Subcutaneous abdominal adipose tissue (tissue), 5 donors: ENCODE measurements at regions not wholly inside any gene's neighbourhood (a gene's known extent, or its start where the extent isn't known, plus 50 kb on each side); places are given as distances from the start of the nearest gene placed in this dataset.

Source experiments
- H3K27ac ChIP-seq: one replicate; pipeline ENCODE4 v1.7.0; 2013; ENCODE audit warnings: low read depth, mild to moderate bottlenecking, inconsistent platforms, low read length, moderate library complexity
- H3K27me3 ChIP-seq, 5 donors: one replicate each; pipeline ENCODE4 v1.7.0; 2013; ENCODE audit warnings: low read length in 5 of 5, inconsistent platforms in 1 of 5; ENCODE audit not compliant: control insufficient read depth in 5 of 5, insufficient read depth in 4 of 5
- H3K36me3 ChIP-seq, 5 donors: one replicate each; pipeline ENCODE4 v1.7.0; 2013; ENCODE audit warnings: low read length in 5 of 5; ENCODE audit not compliant: control insufficient read depth in 5 of 5, insufficient read depth in 5 of 5
- H3K4me1 ChIP-seq, 5 donors: one replicate each; pipeline ENCODE4 v1.7.0; 2013; ENCODE audit warnings: low read length in 5 of 5, mild to moderate bottlenecking in 3 of 5, moderate library complexity in 1 of 5; ENCODE audit not compliant: control insufficient read depth in 5 of 5, insufficient read depth in 5 of 5
- H3K4me3 ChIP-seq, 5 donors: one replicate each; pipeline ENCODE4 v1.7.0; 2013; ENCODE audit warnings: low read length in 5 of 5, low read depth in 1 of 5
- H3K9ac ChIP-seq, 5 donors: one replicate each; pipeline ENCODE4 v1.7.0; 2013; ENCODE audit warnings: low read length in 5 of 5, mild to moderate bottlenecking in 4 of 5, moderate library complexity in 3 of 5
- H3K9me3 ChIP-seq, 5 donors: one replicate each; pipeline ENCODE4 v1.7.0; 2013; ENCODE audit warnings: low read length in 5 of 5; ENCODE audit not compliant: control insufficient read depth in 5 of 5
- donor health status: healthy.
- donor health status: healthy.
- donor health status: healthy.
- donor health status: healthy.
- donor health status: healthy.

DNA sequence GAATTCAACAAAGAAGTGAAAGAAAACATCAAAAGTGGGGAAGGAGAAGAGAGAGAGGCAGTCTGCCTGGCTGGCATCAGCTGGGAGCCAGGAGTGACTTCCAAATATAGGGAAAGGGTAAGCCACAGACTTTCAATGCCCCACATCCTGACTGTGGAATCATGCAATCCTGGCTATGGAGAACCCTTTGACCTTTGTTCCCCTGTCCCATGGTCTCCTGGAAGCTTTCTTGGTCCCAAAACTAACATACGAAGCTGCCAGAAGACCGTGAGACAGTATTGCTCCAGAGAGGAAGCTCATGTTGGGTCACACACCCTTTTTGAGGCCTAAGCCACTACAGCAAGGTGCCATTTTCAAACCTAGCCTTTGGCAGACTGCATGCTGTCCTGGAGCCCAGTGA is 665.5 kb downstream of the ELAVL2 start:
- no peak overlapping the region for H3K27ac ChIP-seq
- no peaks in the 10 kb centered on the region for H3K27me3 ChIP-seq
- no peak overlapping the region for H3K9ac ChIP-seq
- no peak overlapping the region for H3K4me3 ChIP-seq
- peaks cover 0 to 1% (median 0%) of the 10 kb centered on the region in 5 donors for H3K4me1 ChIP-seq
- peaks cover 0 to 7% (median 0%) of the 10 kb centered on the region in 5 donors for H3K9me3 ChIP-seq
- no peaks in the 10 kb centered on the region for H3K36me3 ChIP-seq

DNA sequence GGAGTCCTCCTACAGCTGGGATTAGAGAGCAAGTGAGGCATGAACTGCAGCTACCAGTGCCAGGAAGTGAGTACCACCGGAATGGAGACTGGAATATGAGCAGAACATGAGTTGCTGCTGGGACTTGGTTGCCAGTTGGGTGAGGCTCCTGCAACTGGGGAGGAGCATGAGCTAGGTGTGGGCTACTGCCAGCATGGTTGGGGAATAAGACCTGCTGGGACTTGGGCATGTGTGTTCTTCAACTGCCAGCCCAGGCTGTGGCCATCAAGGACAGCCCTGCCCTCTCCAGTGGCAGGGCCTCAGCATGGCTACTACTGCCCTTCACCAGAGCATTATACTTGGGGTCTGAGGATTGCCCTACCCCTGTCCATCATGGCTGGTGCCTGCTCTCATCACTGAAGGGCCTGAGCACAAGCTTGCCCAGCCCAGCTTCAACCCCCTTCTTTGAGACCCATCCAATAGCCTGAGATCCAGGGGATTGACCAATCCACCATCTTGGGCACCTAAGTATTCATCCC is 665.0 kb downstream of the ELAVL2 start:
- Histone ChIP-seq H3K27me3 (no peaks in the 10 kb centered on the region), H3K9ac (no peak overlapping the region), H3K36me3 (no peaks in the 10 kb centered on the region), H3K4me1 (peaks cover 0 to 1% (median 0%) of the 10 kb centered on the region in 5 donors), H3K4me3 (no peak overlapping the region), H3K9me3 (peaks cover 0 to 7% (median 0%) of the 10 kb centered on the region in 5 donors), H3K27ac (no peak overlapping the region)

DNA sequence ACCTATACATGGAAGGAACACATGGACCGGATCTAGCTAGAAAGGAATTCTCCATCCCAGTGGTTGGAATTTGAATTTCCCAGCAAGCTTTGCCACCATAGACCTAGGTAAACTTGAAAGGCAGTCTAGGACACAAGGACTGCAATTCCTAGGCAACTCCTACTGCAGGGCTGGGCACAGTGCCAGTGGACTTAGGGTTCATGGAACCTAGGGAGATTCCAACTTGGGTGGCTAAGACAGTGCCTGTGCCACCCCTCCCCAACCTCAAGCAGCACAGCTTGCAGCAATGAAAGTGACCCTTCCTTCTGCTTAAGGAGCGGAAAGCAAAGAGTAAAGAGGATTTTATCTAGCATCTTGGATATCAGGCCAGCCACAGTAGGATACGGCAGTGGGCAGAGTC is 663.3 kb downstream of the ELAVL2 start:
- Histone ChIP-seq H3K27me3 (no peaks in the 10 kb centered on the region), H3K4me3 (no peak overlapping the region), H3K4me1 (peaks cover 0 to 1% (median 0%) of the 10 kb centered on the region in 5 donors), H3K9ac (no peak overlapping the region), H3K9me3 (peaks cover 0 to 7% (median 0%) of the 10 kb centered on the region in 5 donors), H3K36me3 (no peaks in the 10 kb centered on the region), H3K27ac (no peak overlapping the region)

DNA sequence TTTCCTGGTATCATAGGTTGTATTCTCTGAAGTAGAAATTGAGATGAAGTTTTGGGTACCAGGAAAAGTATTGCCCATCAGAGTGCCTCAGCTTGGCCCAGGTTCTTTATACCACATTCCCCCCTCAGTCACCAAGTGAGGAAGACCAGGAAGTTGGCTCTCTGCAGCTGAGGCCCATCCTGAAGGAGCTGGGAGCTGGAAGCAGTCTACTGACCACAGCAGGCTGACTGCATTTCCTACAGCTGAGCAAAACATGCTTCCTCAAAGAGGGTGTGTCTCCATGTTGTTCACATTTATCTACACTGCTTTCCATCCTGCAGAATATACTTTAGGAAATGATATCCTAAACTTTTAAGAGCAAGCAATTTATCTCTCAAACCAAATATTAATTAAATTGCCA is 654.6 kb downstream of the ELAVL2 start:
- no peaks in the 10 kb centered on the region for H3K4me1 ChIP-seq
- no peak overlapping the region for H3K9ac ChIP-seq
- H3K4me3 ChIP-seq: no peak overlapping the region
- no peaks in the 10 kb centered on the region for H3K36me3 ChIP-seq
- H3K9me3 ChIP-seq: no peaks in the 10 kb centered on the region
- H3K27me3 ChIP-seq: no peaks in the 10 kb centered on the region
- H3K27ac ChIP-seq: no peak overlapping the region

DNA sequence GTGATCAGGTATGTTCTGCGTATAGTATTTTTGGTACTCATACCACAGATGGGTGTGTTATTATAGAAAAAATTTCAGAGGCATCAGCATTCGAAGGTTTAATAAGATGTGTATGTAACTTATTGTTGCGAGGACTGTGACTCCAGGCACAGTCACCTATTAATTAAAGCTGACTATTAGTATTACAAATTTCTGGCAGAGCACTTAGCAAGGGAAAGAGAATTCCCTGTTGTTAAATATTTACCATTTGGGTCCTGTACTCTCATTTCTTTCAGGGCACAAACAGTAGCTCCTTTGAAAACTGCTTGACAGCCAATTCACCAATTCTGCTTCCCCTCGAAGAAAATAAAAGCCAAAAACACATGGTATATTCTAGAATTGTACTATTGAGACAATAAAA is 653.8 kb downstream of the ELAVL2 start:
- no peaks in the 10 kb centered on the region for H3K4me1 ChIP-seq
- H3K36me3 ChIP-seq: no peaks in the 10 kb centered on the region
- H3K27me3 ChIP-seq: no peaks in the 10 kb centered on the region
- no peak overlapping the region for H3K9ac ChIP-seq
- no peak overlapping the region for H3K27ac ChIP-seq
- no peak overlapping the region for H3K4me3 ChIP-seq
- no peaks in the 10 kb centered on the region for H3K9me3 ChIP-seq

DNA sequence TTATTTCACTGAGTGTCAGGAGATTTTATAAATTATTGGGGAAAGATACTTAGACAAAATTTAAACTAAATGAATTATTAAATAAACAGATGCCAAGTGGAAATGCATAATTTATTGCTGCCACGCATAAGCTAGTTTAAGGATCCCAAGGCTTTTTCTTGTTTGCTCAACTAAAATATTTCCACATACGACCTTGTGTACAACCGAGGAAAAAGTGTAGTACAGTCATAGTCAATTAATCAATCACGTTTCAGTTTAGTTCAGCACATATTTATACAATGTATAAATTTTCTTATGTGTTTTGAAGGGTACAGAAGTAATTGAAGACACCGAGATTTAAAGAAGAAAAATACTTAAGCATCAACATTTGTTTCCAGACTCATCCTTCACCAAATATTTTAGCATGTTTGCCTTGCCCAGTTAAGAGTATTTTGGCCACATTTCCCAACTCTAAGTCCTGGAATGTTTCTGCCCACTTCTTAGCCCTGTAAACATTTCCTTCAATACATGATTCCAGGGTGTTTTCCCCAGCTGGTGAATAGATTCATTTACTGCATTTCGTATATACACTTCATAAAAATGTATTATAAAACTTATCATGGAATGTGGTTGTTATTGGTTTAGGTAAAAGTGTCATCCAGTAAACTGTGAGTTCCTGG is 652.9 kb downstream of the ELAVL2 start:
- Histone ChIP-seq H3K9ac (no peak overlapping the region), H3K27ac (no peak overlapping the region), H3K4me1 (no peaks in the 10 kb centered on the region), H3K36me3 (no peaks in the 10 kb centered on the region), H3K4me3 (no peak overlapping the region), H3K9me3 (no peaks in the 10 kb centered on the region), H3K27me3 (no peaks in the 10 kb centered on the region)

DNA sequence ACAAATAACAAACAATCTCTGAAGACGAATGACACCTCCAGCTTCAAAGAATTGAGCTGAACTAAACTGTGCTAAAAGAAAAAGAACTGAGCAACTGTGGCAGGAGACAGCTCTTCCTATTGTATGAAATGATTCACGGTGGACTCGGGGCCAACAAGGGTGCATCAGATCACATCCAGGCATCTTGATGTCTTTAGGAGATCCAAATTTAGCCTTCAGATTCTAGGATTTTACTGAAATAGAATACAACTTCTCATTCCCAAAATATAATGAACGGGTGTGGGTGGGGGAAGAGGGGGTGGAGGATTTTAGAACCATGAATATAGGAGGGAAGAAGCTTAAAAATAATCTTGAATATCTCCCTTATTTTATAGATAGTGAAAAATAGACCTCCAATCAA is 631.8 kb downstream of the ELAVL2 start:
- H3K27me3 ChIP-seq: no peaks in the 10 kb centered on the region
- H3K4me1 ChIP-seq: no peaks in the 10 kb centered on the region
- no peak overlapping the region for H3K27ac ChIP-seq
- H3K36me3 ChIP-seq: no peaks in the 10 kb centered on the region
- no peak overlapping the region for H3K9ac ChIP-seq
- H3K9me3 ChIP-seq: peaks cover 0 to 2% (median 0%) of the 10 kb centered on the region in 5 donors
- no peak overlapping the region for H3K4me3 ChIP-seq

DNA sequence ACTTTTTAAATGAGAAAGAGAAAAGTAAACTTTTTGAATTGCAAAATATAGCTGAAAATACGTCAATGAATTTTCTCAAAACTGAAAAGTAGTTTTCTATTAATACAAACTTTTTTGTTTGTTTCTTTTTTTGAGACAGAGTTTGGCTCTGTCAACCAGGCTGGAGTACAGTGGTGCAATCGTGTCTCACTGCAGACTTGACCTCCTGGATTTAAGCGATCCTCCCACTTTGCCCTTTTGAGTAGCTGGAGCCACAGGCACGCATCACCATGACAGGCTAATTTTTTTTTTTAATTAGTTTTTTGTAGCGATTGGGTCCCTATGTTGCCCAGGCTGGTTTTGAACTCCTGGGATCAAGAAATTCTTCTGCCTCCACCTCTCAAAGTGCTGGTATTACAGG is 610.4 kb downstream of the ELAVL2 start:
- Histone ChIP-seq H3K27me3 (no peaks in the 10 kb centered on the region), H3K27ac (no peak overlapping the region), H3K4me3 (no peak overlapping the region), H3K36me3 (no peaks in the 10 kb centered on the region), H3K9ac (no peak overlapping the region), H3K4me1 (no peaks in the 10 kb centered on the region), H3K9me3 (peaks cover 0 to 5% (median 0%) of the 10 kb centered on the region in 5 donors)

DNA sequence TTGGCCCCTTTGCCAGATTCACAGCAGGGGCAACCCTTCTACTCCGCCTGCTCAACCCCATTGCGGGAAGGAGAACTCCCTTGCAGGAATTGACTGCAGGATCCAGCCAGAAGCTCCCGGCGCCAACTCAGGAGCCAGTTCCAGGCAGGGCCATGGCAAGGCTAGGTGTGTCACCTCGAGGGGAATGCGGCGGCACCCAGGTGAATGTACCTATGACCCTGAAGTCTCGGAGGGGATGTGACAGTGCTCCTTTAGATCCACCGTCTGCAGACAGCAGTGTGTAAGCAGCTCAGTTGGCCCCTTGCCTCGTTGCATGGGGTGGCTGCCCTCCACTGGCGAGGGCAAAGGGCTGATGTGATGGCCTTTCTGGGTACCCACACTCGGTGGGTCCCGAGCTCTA is 606.6 kb downstream of the ELAVL2 start:
- H3K36me3 ChIP-seq: no peaks in the 10 kb centered on the region

DNA sequence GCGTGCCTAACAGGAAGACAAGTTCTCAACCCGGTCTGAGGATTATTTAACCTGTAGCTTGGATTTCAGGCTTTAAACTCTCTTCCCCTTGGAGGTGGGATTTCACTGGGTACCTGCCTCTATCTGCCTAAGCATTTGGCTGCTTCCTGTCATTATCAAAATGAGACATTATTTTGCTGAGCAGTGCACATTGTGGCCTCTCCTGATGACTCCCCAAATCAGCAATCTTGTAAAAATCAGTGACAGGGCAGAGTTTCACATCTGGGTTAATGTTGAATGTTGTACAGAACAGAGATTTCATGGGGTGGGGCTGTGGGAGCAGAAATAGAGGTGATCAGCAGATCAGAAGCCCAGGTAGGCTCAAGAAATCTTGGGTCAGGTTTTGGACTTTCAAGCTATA is 605.9 kb downstream of the ELAVL2 start:
- Histone ChIP-seq H3K9ac (no peak overlapping the region), H3K36me3 (no peaks in the 10 kb centered on the region), H3K27me3 (no peaks in the 10 kb centered on the region), H3K4me1 (no peaks in the 10 kb centered on the region), H3K9me3 (peaks cover 0 to 5% (median 0%) of the 10 kb centered on the region in 5 donors), H3K27ac (no peak overlapping the region), H3K4me3 (no peak overlapping the region)

More for the DNA sequence above, 606.6 kb downstream of the ELAVL2 start:
- H3K4me1 ChIP-seq: no peaks in the 10 kb centered on the region
- H3K27ac ChIP-seq: no peak overlapping the region
- H3K27me3 ChIP-seq: no peaks in the 10 kb centered on the region
- H3K9ac ChIP-seq: no peak overlapping the region
- H3K4me3 ChIP-seq: no peak overlapping the region
- H3K9me3 ChIP-seq: peaks cover 0 to 5% (median 0%) of the 10 kb centered on the region in 5 donors
